GM21360 (cell line): ENCODE measurements at regions not wholly inside any gene's neighbourhood (a gene's known extent, or its start where the extent isn't known, plus 50 kb on each side); places are given as distances from the start of the nearest gene placed in this dataset.
"Not testable (repeated sequence)": the region's sequence is repeated elsewhere in the genome, so short reads cannot be mapped to it uniquely, and the experiment has no call there.

Source experiments
- ATAC-seq: cut with Tn5 transposase; IDR thresholded peaks from one replicate; pipeline ENCODE4 v1.9.1; 2021; ENCODE audit warnings: mild to moderate bottlenecking, moderate library complexity; ENCODE audit not compliant: unreplicated experiment

DNA sequence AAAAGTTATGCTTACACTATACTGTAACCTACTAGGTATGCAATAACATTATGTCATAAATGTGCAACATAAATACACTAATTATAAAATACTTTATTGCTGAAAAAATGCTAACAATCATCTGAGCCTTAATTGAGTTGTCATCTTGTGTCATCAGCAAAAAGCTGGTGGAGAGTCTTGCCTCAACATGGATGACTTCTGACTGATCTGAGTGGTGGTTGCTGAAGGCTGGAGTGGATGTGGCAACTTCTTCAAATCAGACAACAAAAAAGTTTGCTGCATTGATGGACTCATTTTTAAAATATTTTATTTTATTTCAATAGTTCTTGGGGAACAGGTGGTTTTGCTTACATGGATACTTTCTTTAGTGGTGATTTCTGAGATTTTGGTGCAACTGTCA is 93.9 kb upstream of the AMN1 start:
- no peak for ATAC-seq

DNA sequence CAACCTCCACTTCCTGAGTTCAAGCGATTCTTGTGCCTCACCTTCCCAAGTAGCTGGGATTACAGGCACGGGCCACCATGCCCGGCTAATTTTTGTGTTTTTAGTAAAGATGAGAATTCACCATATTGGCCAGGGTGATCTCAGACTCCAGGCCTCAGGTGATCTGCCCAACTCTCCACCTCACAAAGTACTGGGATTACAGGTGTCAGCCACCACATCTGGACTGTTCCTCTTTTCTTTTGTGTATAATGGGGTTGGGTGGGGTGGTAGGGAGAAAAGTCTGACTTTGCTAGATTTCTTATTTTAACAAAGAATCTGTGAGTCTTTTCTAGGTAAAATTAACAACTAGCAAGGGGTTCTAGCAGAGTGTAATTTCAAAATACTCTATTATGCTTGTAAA is 92.7 kb upstream of the AMN1 start:
- no peak for ATAC-seq

DNA sequence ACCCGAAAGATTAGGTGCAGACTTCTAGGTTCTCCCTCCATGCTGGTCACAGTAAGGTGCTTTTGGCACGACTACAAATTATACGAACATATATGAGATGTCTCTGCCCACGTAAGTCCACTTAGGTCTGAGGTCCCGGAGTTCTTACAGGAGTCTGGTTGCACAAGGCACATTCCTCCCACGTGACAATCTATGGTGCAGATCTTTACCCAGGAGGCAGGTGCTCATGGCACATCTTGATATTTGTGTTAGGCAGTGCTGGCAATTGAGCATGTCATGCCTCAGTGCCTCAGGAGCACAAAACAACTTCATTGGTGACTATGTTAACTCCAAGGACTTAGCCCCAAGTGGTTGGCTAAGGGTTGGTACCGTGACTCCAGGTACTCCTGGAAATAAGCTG is 92.0 kb upstream of the AMN1 start:
- ATAC-seq, result no peak

DNA sequence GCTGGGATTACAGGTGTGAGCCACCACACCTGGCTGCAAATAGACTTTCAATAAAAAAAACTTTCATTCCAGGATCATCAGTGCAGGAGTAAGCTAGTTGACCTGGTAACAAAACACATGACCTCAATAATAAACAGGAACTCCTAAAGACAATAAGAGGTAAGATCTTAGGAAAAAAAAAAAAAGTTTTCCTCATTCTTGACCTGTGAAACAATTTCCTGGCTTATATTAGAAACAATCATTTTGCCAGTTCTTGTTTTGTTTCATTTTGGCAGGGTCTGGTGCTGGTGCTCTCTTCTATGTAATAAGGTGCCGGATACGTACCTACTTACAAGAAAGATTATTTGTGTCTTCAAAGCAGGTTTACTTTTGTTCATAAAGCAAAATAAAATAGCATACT is 90.6 kb upstream of the AMN1 start:
- no peak for ATAC-seq

DNA sequence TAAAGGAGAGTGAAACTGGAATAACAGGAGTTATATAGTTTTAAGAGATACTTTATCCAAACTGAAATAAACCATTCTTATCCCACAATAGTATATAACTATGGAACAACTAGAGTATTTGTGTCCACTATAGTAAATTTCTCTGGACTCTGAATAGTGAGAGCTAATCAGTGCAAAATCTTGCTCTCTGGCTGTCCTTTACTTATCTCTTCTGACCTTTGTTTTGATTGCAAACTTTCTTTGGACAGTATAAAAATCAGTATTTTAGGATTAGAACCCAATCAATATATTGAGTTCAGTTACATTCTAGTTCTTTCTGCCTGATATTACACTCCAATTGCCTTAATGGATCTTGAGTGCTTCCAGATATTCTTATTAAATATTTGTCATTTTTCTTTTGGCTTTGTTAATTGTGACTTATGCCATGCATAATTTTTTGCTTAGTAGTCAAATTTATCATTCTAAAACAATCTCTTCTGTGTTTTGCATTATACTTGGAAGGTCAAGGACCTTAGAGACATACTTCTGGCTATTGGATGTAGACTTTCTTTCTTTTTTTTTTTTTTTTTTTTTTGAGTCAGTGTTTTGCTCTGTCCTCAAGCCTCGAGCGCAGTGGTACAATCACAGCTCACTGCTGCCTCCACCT is 89.9 kb upstream of the AMN1 start:
- no peak for ATAC-seq

DNA sequence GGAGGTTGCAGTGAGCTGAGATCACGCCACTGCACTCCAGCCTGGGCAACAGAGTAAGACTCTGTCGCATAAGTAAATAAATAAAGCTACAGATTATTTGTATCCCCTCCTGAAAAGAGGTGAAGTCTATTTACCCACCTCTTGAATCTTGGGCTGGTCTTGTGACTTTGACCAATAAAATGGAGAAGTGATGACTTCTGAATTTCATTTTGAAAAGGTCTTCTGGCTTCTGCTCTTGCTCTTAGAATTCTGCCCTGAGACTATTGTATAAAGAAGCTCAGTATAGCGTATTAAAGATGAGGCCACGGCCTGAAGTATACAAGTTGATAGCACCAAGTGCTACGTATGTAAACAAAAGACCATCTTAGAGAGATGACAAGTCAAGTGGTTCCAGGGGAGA is 88.3 kb upstream of the AMN1 start:
- ATAC-seq, result no peak

DNA sequence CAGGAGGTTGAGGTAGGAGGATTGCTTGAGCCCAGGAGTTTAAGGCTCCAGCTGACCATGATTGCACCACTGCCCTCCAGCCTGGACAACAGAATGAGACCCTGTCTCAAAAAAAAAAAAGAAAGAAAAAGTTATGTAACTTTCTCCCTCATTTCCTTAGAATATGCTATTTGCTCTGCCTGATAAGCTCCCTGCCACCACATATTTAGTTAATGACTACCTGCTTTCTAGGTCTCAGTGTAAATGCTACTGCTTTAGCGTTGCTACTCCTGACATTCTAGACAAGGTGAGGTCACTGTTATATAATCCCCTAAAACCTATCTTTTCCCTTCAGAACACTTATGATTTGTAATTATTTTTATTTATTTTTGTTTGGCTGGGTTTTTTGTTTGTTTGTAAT is 86.3 kb upstream of the AMN1 start:
- no peak for ATAC-seq

DNA sequence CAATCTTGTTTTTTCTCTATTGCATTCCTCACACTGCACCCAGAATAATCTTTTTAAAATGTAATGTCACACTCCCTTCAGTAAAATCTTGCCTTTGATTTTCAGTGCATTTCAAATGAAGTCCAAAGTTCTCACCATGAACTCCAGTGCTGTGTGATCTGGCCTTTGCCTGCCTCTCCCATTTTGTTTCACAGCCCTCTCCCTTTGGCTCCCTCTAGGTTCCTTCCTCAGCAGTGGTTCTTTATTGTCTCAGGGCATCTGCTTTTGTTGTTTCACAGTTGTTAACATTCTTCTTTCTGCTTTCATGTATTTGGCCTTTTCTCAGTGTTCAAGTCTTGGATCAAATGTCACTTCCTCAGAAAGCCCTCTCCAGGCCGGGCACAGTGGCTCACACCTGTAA is 84.5 kb upstream of the AMN1 start:
- ATAC-seq, result no peak

DNA sequence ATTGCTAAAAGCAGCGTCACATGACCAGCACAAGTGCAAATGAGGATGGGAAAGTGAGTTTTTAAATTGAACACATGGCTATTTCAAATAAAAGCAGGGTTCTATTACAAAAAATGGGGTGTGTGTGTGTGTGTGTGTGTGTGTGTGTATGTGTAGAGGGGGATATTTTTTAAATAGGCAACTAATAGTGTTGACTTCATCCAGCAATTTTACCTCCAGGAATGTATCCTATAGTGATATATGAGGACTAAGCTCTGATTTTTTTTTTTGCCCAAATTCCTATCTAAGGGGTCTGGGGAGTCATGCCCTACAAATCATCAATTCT is 78.9 kb upstream of the AMN1 start:
- ATAC-seq, result no peak

DNA sequence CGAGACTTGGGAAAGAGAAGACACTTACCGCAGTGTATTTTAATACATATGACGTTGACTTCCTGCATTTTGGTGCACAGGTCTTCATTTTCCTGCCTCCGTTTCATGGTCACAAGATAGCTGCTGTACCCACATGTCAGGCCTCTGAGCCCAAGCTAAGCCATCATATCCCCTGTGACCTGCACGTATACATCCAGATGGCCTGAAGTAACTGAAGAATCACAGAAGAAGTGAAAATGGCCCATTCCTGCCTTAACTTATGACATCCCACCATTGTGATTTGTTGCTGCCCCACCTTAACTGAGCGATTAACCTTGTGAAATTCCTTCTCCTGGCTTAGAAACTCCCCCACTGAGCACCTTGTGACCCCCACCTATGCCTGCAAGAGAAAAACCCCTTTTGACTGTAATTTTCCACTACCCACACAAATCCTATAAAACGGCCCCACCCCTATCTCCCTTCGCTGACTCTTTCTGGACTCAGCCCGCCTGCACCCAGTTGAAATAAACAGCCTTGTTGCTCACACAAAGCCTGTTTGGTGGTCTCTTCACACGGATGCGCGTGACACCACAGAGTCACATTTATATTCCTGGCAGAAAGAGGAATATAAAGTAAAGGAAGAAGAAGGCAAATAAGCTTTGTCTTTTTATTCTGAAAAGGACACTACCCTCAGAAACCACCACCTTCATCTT is 78.4 kb upstream of the AMN1 start:
- not testable (repeated sequence) for ATAC-seq

DNA sequence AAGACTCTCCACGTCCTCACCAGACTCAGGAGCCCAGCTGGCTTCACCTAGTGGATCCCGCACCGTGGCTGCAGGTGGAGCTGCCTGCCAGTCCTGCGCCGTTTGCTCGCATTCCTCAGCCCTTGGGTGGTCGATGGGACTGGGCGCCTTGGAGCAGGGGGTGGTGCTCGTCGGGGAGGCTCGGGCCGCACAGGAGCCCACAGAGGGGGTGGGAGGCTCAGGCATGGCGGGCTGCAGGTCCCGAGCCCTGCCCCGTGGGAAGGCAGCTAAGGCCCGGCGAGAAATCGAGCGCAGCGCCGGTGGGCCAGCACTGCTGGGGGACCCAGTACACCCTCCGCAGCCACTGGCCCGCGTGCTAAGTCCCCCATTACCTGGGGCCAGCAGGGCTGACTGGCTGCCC is 76.9 kb upstream of the AMN1 start:
- ATAC-seq, result not testable (repeated sequence)

DNA sequence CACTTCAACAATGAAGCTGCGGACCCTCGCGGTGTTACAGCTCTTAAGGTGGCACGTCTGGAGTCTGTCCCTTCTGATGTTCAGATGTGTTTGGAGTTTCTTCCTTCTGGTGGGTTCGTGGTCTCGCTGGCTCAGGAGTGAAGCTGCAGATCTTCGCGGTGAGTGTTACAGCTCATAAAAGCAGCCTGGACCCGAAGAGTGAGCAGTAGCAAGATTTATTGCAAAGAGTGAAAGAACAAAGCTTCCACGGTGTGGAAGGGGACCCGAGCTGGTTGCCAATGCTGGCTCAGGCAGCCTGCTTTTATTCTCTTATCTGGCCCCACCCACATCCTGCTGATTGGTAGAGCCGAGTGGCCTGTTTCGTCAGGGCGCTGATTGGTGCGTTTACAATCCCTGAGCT is 75.9 kb upstream of the AMN1 start:
- ATAC-seq, result not testable (repeated sequence)

DNA sequence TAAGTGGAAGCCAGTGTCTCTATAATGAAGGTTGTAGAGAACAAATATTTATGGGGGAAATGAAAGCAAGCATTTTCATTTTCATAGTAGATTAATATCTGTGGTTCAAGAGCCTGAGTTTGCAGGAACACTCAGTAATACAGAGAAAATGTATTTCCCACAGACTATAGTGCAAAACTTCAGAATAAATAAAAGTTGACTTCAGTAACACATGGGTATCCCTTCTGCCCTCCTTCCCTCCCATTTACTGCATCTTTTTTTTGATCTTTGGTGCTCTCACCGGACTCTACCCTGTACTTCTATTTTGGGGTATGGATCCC is 75.3 kb upstream of the AMN1 start:
- ATAC-seq, result peak; percentile 36

DNA sequence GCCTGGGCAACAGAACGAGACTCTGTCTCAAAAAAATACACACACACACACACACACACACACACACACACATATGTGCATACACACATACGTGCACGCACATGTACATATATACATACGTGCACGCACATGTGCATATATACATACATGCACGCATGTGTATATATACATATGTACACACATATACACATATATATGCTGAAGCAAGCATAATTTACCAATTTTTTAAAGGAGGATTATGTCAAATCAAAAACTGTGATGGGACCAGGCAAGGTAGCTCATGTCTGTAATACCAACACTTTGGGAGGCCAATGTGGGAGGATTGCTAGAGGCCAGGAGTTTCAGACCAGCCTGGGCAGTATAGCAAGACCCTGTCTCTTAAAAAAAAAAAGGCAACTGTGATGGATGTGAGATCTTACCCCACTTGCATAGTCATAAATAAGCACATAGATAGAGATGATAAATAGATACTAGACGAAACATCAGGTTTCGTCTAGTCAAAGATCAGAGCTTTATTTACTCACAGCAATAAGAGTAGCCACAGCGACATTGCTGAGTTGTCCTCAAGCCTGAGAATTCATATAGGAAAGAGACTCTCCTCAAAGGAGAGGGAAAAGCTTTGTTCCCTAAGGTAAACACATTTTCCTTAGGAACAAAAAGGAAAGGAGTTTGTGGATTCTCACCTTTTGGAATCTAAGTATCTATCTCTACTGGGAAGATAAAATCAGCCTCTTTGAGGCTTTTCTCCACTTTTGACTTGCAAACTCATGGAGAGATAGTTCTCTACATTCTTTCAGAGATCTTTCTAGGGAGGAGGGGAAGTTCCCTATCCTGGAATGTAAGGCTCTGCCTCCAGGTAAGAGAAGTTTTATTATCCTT is 74.7 kb upstream of the AMN1 start:
- no peak for ATAC-seq

DNA sequence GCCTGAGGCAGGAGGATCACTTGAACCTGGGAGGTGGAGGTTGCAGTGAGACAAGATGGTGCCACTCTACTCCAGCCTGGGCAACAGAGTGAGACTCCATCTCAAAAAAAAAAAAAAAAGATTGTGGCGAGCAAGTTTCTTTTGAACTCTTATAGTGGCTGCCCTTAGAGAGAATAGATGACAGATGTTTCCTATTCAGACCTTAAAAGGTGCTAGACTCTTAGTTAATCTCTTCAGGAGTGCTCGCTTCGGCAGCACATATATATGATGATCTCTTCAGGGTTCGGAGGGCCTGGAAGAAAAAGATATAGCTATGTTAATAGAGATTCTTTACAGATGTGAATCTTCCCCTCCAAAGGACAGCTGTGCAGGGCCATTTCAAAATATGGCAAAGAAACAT is 73.1 kb upstream of the AMN1 start:
- no peak for ATAC-seq

DNA sequence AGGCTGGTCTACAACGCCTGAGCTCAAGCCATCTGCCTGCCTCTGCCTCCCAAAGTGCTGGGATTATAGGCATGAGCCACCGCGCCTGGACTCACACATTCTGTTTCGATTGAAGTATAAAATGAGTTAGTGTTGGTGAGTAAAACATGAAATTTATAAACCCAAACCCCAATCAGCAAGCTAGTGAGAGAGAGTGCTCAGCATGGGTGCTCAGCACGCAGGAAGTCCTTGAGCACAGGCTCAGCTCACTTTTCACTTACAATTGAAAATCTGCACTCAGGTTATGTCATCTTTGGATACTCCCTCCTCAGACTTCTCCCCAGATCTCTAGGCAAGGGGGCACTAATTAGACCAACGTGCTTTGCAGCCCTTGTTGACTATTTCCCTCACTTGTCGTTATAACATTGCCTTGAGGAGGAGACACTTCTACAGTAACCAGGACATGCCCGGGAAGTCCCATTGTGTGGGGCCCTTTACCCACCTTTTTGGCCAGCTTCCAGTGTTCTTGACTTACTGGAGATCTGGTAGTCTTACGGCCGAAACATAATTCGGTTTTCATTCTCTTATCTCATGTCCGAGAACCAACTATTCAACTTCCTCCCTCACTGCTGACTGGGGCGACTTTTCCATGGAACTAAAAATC is 68.5 kb upstream of the AMN1 start:
- ATAC-seq, result no peak

DNA sequence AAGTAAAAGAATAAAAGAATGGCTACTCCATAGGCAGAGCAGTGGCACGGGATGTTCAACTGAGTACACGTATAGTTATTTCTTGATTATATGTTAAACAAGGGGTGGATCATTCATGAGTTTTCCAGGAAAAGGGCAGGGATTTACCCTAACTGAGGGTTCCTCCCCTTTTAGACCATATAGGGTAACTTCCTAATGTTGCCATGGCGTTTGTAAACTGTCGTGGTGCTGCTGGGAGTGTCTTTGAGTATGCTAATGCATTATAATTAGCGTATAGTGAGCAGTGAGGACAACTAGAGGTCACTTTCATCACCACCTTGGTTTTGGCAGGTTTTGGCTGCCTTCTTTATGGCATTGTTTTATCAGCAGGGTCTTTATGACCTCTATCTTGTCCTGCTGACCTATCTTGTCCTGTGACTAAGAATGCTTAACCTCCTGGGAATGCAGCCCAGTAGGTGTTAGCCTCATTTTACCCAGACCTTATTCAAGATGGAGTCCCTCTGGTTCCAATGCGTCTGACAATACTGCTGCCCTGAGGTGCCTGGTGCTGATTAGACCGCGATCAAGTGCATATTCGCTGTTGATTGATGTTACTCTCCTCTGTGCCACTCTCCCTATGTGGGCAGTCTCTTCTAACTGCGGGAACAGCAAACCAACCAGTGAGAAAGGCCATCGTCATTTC is 67.6 kb upstream of the AMN1 start:
- ATAC-seq, result no peak

DNA sequence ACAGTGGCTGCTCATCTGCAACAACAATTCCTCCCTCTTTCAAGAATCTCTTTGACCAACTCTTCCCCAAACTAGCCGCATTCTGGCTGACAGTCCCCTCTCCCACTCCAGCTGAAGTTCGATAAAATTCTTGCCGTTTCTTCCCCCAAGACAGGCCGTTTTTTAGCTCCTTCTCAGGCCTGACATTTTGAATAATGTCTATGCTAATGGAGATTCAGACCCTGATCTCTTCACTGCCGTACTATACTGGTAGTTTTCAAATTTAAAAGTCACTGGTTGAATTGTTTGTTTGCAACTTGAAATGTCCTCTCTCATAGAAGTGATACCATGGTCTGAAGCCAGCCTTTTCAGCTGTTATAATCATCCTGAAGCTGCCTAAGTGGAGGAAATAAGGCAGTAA is 65.9 kb upstream of the AMN1 start:
- ATAC-seq, result no peak

DNA sequence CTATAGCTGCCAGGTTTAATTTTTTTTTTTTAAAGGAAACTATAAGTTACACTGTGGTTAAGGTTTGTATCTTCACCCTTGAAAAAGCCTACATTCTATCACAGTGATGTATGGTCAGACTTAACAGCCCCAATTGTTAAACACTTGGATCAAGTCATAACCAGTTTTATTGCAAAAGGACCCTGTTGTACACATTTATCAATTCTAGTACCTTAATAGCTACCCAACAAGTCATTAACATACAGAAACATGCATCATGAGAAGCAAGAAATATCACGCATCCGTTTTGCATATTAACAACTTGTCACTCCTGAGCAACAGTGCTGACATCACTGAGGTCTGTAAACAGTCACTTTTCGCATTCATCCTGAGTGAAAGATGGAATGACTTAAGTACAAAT is 62.4 kb upstream of the AMN1 start:
- not testable (repeated sequence) for ATAC-seq

DNA sequence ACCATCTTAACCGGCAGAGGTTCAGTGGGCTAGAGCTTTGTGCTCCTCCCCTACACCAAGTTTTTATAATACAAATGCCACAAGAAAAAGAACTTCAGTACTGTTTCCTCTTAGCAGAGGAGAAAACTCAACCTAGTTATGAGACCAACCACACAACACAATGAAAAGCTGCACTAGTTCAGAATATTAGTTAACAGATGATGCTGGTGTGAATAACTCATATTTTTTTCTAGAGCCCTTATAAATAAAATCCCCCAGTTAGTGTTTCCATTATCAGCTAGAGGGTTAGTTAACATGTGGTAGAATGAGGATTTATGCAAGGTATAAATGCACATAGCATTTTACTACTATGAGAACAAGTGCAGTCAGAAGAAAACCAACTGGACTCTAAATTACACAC is 61.9 kb upstream of the AMN1 start:
- no peak for ATAC-seq

DNA sequence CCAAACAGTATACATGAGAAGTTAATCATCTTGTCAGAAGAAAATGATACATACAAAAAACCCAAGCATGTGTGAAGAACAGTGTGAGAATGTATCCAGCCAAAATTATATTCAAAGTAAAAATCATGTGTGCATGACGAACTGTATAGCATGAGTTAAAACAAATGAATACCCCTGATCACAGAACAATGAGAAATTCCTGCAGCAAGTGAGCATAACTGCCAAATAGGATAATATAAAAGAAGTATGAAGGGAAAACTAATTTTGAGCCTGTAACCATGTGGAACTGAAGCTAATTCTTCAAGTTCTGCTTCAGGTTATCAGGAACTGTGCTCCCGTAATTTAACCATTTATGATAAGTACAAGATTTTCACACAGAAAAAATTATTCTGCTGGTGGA is 56.5 kb upstream of the AMN1 start:
- no peak for ATAC-seq
